ENCODE measurements at regions not wholly inside any gene's neighbourhood (a gene's known extent, or its start where the extent isn't known, plus 50 kb on each side); places are given as distances from the start of the nearest gene placed in this dataset.

DNA sequence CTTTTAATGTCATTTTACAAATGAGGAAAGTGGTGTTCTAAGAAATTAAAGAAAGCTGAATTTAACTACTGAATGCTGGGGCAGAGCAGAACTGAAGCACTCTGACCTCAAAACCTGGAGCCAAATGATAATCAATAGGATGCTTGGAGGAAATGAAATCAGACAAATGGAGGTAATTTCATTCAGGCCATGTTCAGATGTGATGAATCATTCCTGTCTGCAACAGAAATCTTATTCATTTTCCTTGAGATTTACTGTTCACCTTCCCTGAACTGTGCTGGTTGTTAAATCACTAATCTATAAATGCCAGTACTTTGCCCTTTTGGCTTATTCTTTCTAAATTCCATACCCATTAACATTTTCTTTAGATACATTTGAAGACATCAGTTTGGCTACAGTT lies 85.6 kb upstream of the SNX7 start:
- Histone ChIP-seq H3K4me1 (ENCODE audit: low read depth) (no peaks in the 10 kb centered on the region), H3K4me3 (no peak overlapping the region), H3K9me3 (ENCODE audit: low read depth) (no peaks in the 10 kb centered on the region), H3K27me3 (no peaks in the 10 kb centered on the region), H3K36me3 (no peaks in the 10 kb centered on the region), H3K27ac (no peak overlapping the region)
- DNase-seq (ENCODE audit: low read depth in 1 of 2, low spot score in 1 of 2): no peak
- TF ChIP-seq, protein P1, sequence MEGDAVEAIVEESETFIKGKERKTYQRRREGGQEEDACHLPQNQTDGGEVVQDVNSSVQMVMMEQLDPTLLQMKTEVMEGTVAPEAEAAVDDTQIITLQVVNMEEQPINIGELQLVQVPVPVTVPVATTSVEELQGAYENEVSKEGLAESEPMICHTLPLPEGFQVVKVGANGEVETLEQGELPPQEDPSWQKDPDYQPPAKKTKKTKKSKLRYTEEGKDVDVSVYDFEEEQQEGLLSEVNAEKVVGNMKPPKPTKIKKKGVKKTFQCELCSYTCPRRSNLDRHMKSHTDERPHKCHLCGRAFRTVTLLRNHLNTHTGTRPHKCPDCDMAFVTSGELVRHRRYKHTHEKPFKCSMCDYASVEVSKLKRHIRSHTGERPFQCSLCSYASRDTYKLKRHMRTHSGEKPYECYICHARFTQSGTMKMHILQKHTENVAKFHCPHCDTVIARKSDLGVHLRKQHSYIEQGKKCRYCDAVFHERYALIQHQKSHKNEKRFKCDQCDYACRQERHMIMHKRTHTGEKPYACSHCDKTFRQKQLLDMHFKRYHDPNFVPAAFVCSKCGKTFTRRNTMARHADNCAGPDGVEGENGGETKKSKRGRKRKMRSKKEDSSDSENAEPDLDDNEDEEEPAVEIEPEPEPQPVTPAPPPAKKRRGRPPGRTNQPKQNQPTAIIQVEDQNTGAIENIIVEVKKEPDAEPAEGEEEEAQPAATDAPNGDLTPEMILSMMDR (IDR thresholded peaks at IDR 0.05; ENCODE audit: low read depth, low read length): no peak

- no peak for DNase-seq (ENCODE audit: low read depth in 1 of 2, low spot score in 1 of 2)
- Histone ChIP-seq H3K4me1 (ENCODE audit: low read depth) (no peaks in the 10 kb centered on the region), H3K27me3 (no peaks in the 10 kb centered on the region), H3K4me3 (no peak overlapping the region), H3K9me3 (ENCODE audit: low read depth) (no peaks in the 10 kb centered on the region), H3K36me3 (no peaks in the 10 kb centered on the region), H3K27ac (no peak overlapping the region)
- TF ChIP-seq, protein P1 (IDR thresholded peaks at IDR 0.05; ENCODE audit: low read depth, low read length): no peak
Observed at GRCh38 chr1:98565951-98566350, 95.6 kb upstream of the SNX7 start.

DNA sequence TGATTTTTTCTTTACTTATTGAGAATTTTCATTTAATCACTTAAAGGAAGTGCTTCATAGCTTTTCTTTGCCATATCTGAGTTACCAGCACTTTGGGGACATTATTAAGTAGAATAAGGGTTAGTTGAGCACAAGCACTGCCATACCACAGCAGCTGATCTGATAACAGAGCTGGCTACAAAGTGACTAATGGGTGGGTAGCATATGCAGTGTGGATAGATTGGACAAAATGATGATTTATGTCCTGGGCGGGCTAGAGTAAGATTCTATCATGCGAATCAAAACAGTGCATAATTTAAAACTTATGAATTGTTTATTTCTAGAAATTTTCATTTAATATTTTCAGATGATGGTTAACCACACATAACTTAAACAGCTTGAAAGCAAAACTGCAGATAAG lies 102.2 kb upstream of the SNX7 start:
- TF ChIP-seq, protein P1 (IDR thresholded peaks at IDR 0.05; ENCODE audit: low read depth, low read length): no peak
- DNase-seq (ENCODE audit: low read depth in 1 of 2, low spot score in 1 of 2): no peak
- H3K4me1 ChIP-seq (ENCODE audit: low read depth): peaks cover 3% of the 10 kb centered on the region
- no peaks in the 10 kb centered on the region for H3K36me3 ChIP-seq
- no peak overlapping the region for H3K27ac ChIP-seq
- H3K9me3 ChIP-seq (ENCODE audit: low read depth): no peaks in the 10 kb centered on the region
- no peaks in the 10 kb centered on the region for H3K27me3 ChIP-seq
- H3K4me3 ChIP-seq: no peak overlapping the region

GRCh38 chr1:98557895-98558294 lies 103.6 kb upstream of the SNX7 start:
- DNase-seq (ENCODE audit: low read depth in 1 of 2, low spot score in 1 of 2): peak; percentile 20 to 29
- H3K36me3 ChIP-seq: no peaks in the 10 kb centered on the region

GRCh38 chr1:98556521-98557158 lies 104.9 kb upstream of the SNX7 start:
- TF ChIP-seq, protein P1 (IDR thresholded peaks at IDR 0.05; ENCODE audit: low read depth, low read length): peak; percentile 60
- Histone ChIP-seq H3K27ac (no peak overlapping the region), H3K9me3 (ENCODE audit: low read depth) (no peaks in the 10 kb centered on the region), H3K36me3 (no peaks in the 10 kb centered on the region), H3K4me3 (no peak overlapping the region), H3K4me1 (ENCODE audit: low read depth) (peaks cover 8% of the 10 kb centered on the region), H3K27me3 (no peaks in the 10 kb centered on the region)
- DNase-seq (ENCODE audit: low read depth in 1 of 2, low spot score in 1 of 2): peak; percentile 31 to 36

More at GRCh38 chr1:98557895-98558294, 103.6 kb upstream of the SNX7 start:
- Histone ChIP-seq H3K27me3 (no peaks in the 10 kb centered on the region), H3K27ac (no peak overlapping the region), H3K4me3 (no peak overlapping the region), H3K4me1 (ENCODE audit: low read depth) (peaks cover 3% of the 10 kb centered on the region), H3K9me3 (ENCODE audit: low read depth) (no peaks in the 10 kb centered on the region)
- TF ChIP-seq, protein P1 (IDR thresholded peaks at IDR 0.05; ENCODE audit: low read depth, low read length): no peak

All from cardiac muscle cell (in vitro differentiated cells and primary cell).